Neuronal stem cell (in vitro differentiated cells): ENCODE measurements at regions not wholly inside any gene's neighbourhood (a gene's known extent, or its start where the extent isn't known, plus 50 kb on each side); places are given as distances from the start of the nearest gene placed in this dataset.
A peak's percentile ranks its signal among the peaks of the same experiment; 100 is the strongest.

Source experiments
- DNase-seq: peaks from one replicate; pipeline ENCODE4 v3.0.0-alpha.2; 2013; ENCODE audit warnings: low spot score
- H2AFZ ChIP-seq: one replicate; pipeline ENCODE4 v1.6.1; 2013; ENCODE audit warnings: mild to moderate bottlenecking, low read length, inconsistent platforms
- H2AK5ac ChIP-seq: 2 replicates; pipeline ENCODE4 v1.6.1; 2013; ENCODE audit warnings: low read depth, mild to moderate bottlenecking, inconsistent platforms, low read length, moderate library complexity, mixed read lengths
- H2BK120ac ChIP-seq: 2 replicates; pipeline ENCODE4 v1.6.1; 2013; ENCODE audit warnings: low read depth, mild to moderate bottlenecking, inconsistent platforms, low read length, moderate library complexity, mixed read lengths
- H2BK12ac ChIP-seq: one replicate; pipeline ENCODE4 v1.6.1; 2013; ENCODE audit warnings: low read length, inconsistent platforms
- H2BK15ac ChIP-seq: 2 replicates; pipeline ENCODE4 v1.6.1; 2013; ENCODE audit warnings: mild to moderate bottlenecking, low read length, inconsistent platforms, mixed read lengths
- H2BK5ac ChIP-seq: one replicate; pipeline ENCODE4 v1.6.1; 2013; ENCODE audit warnings: inconsistent platforms, mild to moderate bottlenecking, low read length, moderate library complexity
- H3K14ac ChIP-seq: one replicate; pipeline ENCODE4 v1.6.1; 2013; ENCODE audit warnings: low read length, inconsistent platforms
- H3K18ac ChIP-seq: 2 replicates; pipeline ENCODE4 v1.6.1; 2013; ENCODE audit warnings: low read length, inconsistent platforms
- H3K23ac ChIP-seq: 2 replicates; pipeline ENCODE4 v1.6.1; 2013; ENCODE audit warnings: low read depth, mild to moderate bottlenecking, mixed read lengths, low read length, inconsistent platforms; ENCODE audit not compliant: poor library complexity
- H3K27ac ChIP-seq: replicated peaks from 3 replicates; pipeline ENCODE4 v1.5.1; 2013; ENCODE audit warnings: low read length, inconsistent platforms
- H3K27me3 ChIP-seq, 3 experiments: 2 replicates each; pipeline ENCODE4 v1.6.1; 2013; ENCODE audit warnings: low read length in 3 of 3, mild to moderate bottlenecking in 2 of 3, inconsistent platforms in 1 of 3, low read depth in 1 of 3, mixed read lengths in 1 of 3, moderate library complexity in 1 of 3; ENCODE audit not compliant: control insufficient read depth in 3 of 3, insufficient read depth in 3 of 3
- H3K36me3 ChIP-seq, 2 donors: replicated peaks in 1 of 2; 2 replicates each; pipeline ENCODE4 v1.6.1; 2013; ENCODE audit warnings: low read length in 2 of 2; ENCODE audit not compliant: control insufficient read depth in 2 of 2, insufficient read depth in 2 of 2
- H3K4ac ChIP-seq: 2 replicates; pipeline ENCODE4 v1.6.1; 2013; ENCODE audit warnings: inconsistent platforms, mild to moderate bottlenecking, low read length, moderate library complexity
- H3K4me1 ChIP-seq, 2 donors: 1 replicate in 1 of 2; 2 replicates in 1 of 2; pipeline ENCODE4 v1.6.1; 2013; ENCODE audit warnings: low read length in 2 of 2, low read depth in 1 of 2; ENCODE audit not compliant: control insufficient read depth in 2 of 2, insufficient read depth in 1 of 2
- H3K4me2 ChIP-seq: one replicate; pipeline ENCODE4 v1.6.1; 2013; ENCODE audit warnings: mild to moderate bottlenecking, low read length, inconsistent platforms; ENCODE audit not compliant: insufficient read depth, poor library complexity, severe bottlenecking
- H3K4me3 ChIP-seq, 2 donors: 2 replicates each; pipeline ENCODE4 v1.5.1; 2013; ENCODE audit warnings: low read length in 2 of 2, mild to moderate bottlenecking in 2 of 2, inconsistent platforms in 1 of 2, moderate library complexity in 1 of 2
- H3K79me1 ChIP-seq: one replicate; pipeline ENCODE4 v1.6.1; 2013; ENCODE audit warnings: low read depth, mild to moderate bottlenecking, inconsistent platforms, low read length, moderate library complexity
- H3K9ac ChIP-seq: one replicate; pipeline ENCODE4 v1.6.1; 2013; ENCODE audit warnings: mild to moderate bottlenecking, low read depth, low read length, inconsistent platforms; ENCODE audit not compliant: poor library complexity
- H3K9me3 ChIP-seq, 2 donors: replicated peaks in 1 of 2; 2 replicates each; pipeline versions ENCODE3 to v1.6.1; 2013; ENCODE audit warnings: low read length in 2 of 2, mild to moderate bottlenecking in 2 of 2, inconsistent platforms in 1 of 2, low read depth in 1 of 2, mixed read lengths in 1 of 2, moderate library complexity in 1 of 2; ENCODE audit not compliant: control insufficient read depth in 2 of 2, insufficient read depth in 1 of 2
- H4K8ac ChIP-seq: one replicate; pipeline ENCODE4 v1.6.1; 2013; ENCODE audit warnings: low read depth, mild to moderate bottlenecking, inconsistent platforms, low read length, moderate library complexity
- H4K91ac ChIP-seq: one replicate; pipeline ENCODE4 v1.6.1; 2013; ENCODE audit warnings: low read length, low read depth, mild to moderate bottlenecking, inconsistent platforms; ENCODE audit not compliant: poor library complexity
- WGBS, 2 donors: extraction: QIAGEN DNeasy Blood & Tissue Kit; methylation state at CpG; one replicate each; pipeline ENCODE4 v1.1.7; 2013; ENCODE audit warnings: missing lambda C conversion rate in 2 of 2, mixed read lengths in 1 of 2; ENCODE audit not compliant: insufficient read length in 2 of 2, insufficient replicate concordance in 1 of 2; ENCODE audit errors: extremely low coverage in 2 of 2; 5-methylcytosine and 5-hydroxymethylcytosine counted together

GRCh38 chr13:59112221-59112718 lies 1051.5 kb downstream of the DIAPH3 start:
- Histone ChIP-seq H2BK5ac (no peak overlapping the region), H3K4me2 (no peak overlapping the region), H3K4me3 (no peak overlapping the region), H2BK15ac (no peak overlapping the region), H2AK5ac (no peak overlapping the region), H3K4me1 (peaks cover 1 to 10% of the 10 kb centered on the region in 2 donors), H3K9me3 (peaks cover 2 to 7% of the 10 kb centered on the region in 2 donors), H3K23ac (no peak overlapping the region), H3K9ac (no peak overlapping the region), H2BK120ac (no peak overlapping the region), H3K14ac (no peak overlapping the region), H3K27me3 (no peaks in the 10 kb centered on the region), H4K91ac (no peak overlapping the region), H3K36me3 (no peaks in the 10 kb centered on the region), H3K4ac (no peak overlapping the region), H2BK12ac (no peak overlapping the region), H3K27ac (no peak overlapping the region), H4K8ac (no peak overlapping the region), H2AFZ (peak overlapping the region; percentile 77), H3K79me1 (no peaks in the 10 kb centered on the region), H3K18ac (no peak overlapping the region)
- DNase-seq, result no peak
- WGBS, 2 donors, result no CpG with 5 or more reads among the region's 6 CpGs

- Histone ChIP-seq H2BK15ac (no peak overlapping the region), H2BK5ac (no peak overlapping the region), H4K91ac (no peak overlapping the region), H3K4me2 (no peak overlapping the region), H3K4ac (no peak overlapping the region), H3K27me3 (no peaks in the 10 kb centered on the region), H3K4me3 (no peak overlapping the region), H3K27ac (no peak overlapping the region), H3K9me3 (no peaks in the 10 kb centered on the region), H3K9ac (no peak overlapping the region), H2BK120ac (no peak overlapping the region), H3K4me1 (no peaks in the 10 kb centered on the region), H3K79me1 (no peaks in the 10 kb centered on the region), H3K36me3 (no peaks in the 10 kb centered on the region), H4K8ac (no peak overlapping the region), H3K23ac (no peak overlapping the region), H3K18ac (no peak overlapping the region), H3K14ac (no peak overlapping the region), H2AK5ac (no peak overlapping the region), H2BK12ac (no peak overlapping the region), H2AFZ (no peak overlapping the region)
- WGBS, 2 donors, result no CpG with 5 or more reads among the region's 2 CpGs
- DNase-seq, result no peak
Measured at GRCh38 chr13:59119475-59119874, 1044.3 kb downstream of the DIAPH3 start.

- peak overlapping the region; percentile 13 for H2AFZ ChIP-seq
Measured at GRCh38 chr13:59120297-59120843, 1043.4 kb downstream of the DIAPH3 start.

GRCh38 chr13:59121507-59121906 lies 1042.2 kb downstream of the DIAPH3 start:
- H4K91ac ChIP-seq, result no peak overlapping the region
- H3K36me3 ChIP-seq, result no peaks in the 10 kb centered on the region
- H3K4me3 ChIP-seq, result no peak overlapping the region
- no peak overlapping the region for H2BK5ac ChIP-seq
- no peak overlapping the region for H2AFZ ChIP-seq
- no peak overlapping the region for H3K27ac ChIP-seq
- no peak overlapping the region for H3K23ac ChIP-seq
- no peak overlapping the region for H2AK5ac ChIP-seq
- no peak overlapping the region for H4K8ac ChIP-seq
- no peak overlapping the region for H3K18ac ChIP-seq
- DNase-seq, result no peak
- H3K27me3 ChIP-seq, result no peaks in the 10 kb centered on the region
- no peak overlapping the region for H3K4ac ChIP-seq
- H3K14ac ChIP-seq, result no peak overlapping the region
- H2BK120ac ChIP-seq, result no peak overlapping the region
- H3K4me1 ChIP-seq, result no peaks in the 10 kb centered on the region
- no peak overlapping the region for H3K9ac ChIP-seq
- H2BK15ac ChIP-seq, result no peak overlapping the region
- no peaks in the 10 kb centered on the region for H3K9me3 ChIP-seq
- no peak overlapping the region for H3K4me2 ChIP-seq
- no CpG with 5 or more reads among the region's 3 CpGs for WGBS, 2 donors
- H2BK12ac ChIP-seq, result no peak overlapping the region
- no peaks in the 10 kb centered on the region for H3K79me1 ChIP-seq

More at GRCh38 chr13:59120297-59120843, 1043.4 kb downstream of the DIAPH3 start:
- WGBS, 2 donors, result no CpG with 5 or more reads among the region's 7 CpGs
- no peak overlapping the region for H3K9ac ChIP-seq
- no peaks in the 10 kb centered on the region for H3K79me1 ChIP-seq
- no peak overlapping the region for H3K14ac ChIP-seq
- no peak for DNase-seq
- no peak overlapping the region for H2AK5ac ChIP-seq
- H2BK120ac ChIP-seq, result no peak overlapping the region
- no peak overlapping the region for H2BK15ac ChIP-seq
- H3K18ac ChIP-seq, result no peak overlapping the region
- H3K27me3 ChIP-seq, result no peaks in the 10 kb centered on the region
- no peaks in the 10 kb centered on the region for H3K36me3 ChIP-seq
- no peak overlapping the region for H3K27ac ChIP-seq
- no peaks in the 10 kb centered on the region for H3K4me1 ChIP-seq
- H3K4me3 ChIP-seq, result no peak overlapping the region
- H2BK12ac ChIP-seq, result no peak overlapping the region
- H3K9me3 ChIP-seq, result no peaks in the 10 kb centered on the region
- no peak overlapping the region for H3K4ac ChIP-seq
- H3K4me2 ChIP-seq, result no peak overlapping the region
- H4K8ac ChIP-seq, result no peak overlapping the region
- H2BK5ac ChIP-seq, result no peak overlapping the region
- H3K23ac ChIP-seq, result no peak overlapping the region
- H4K91ac ChIP-seq, result no peak overlapping the region
